B cell (primary cell): ENCODE measurements at regions not wholly inside any gene's neighbourhood (a gene's known extent, or its start where the extent isn't known, plus 50 kb on each side); places are given as distances from the start of the nearest gene placed in this dataset.

ENCODE experiments used
- ATAC-seq: fragments of 200-7000 bp; cut with Tn5 transposase; one replicate; pipeline ENCODE4 v1.10.0; 2021; ENCODE audit warnings: low read depth, mild to moderate bottlenecking, moderate number of reproducible peaks, moderate library complexity
- CTCF ChIA-PET: fragments of 350-600 bp; sonication (Branson Sonifier 250); formaldehyde crosslinking; loops from one replicate; lab custom pipeline; 2021; ENCODE audit warnings: antibody characterized with exemption, inconsistent platforms; lab: Charles Lee
- POLR2A ChIA-PET: fragments of 350-600 bp; sonication (Branson Sonifier 250); formaldehyde crosslinking; loops from one replicate; lab custom pipeline; 2021; ENCODE audit warnings: antibody characterized with exemption; lab: Charles Lee
- DNase-seq: peaks from one replicate; pipeline ENCODE4 v3.0.0; 2013
- H2AFZ ChIP-seq: 2 replicates; pipeline ENCODE4 v1.6.1; 2012; ENCODE audit warnings: mild to moderate bottlenecking, low read depth, low read length; ENCODE audit not compliant: insufficient read depth, poor library complexity, severe bottlenecking
- H3K27ac ChIP-seq, 2 donors: 1 replicate in 1 of 2; 2 replicates in 1 of 2; pipeline ENCODE4 v1.5.1; 2012 to 2013; ENCODE audit warnings: low read length in 2 of 2, mild to moderate bottlenecking in 2 of 2, moderate library complexity in 1 of 2
- H3K27me3 ChIP-seq, 4 experiments: fragments of 200-600 bp in 1 of 4; sonication (generic) in 1 of 4; replicated peaks in 1 of 4; 1 replicate in 2 of 4; 2 replicates in 2 of 4; pipeline versions ENCODE4 v1.6.1 to v1.7.0; 2013 to 2016; ENCODE audit warnings: low read length in 3 of 4, mild to moderate bottlenecking in 2 of 4, mixed read lengths in 1 of 4, moderate library complexity in 1 of 4; ENCODE audit not compliant: insufficient read depth in 4 of 4, control insufficient read depth in 3 of 4; ENCODE audit errors: control extremely low read depth in 1 of 4
- H3K36me3 ChIP-seq, 2 experiments: replicated peaks in 1 of 2; 1 replicate in 1 of 2; 2 replicates in 1 of 2; pipeline versions ENCODE4 v1.6.1 to v1.7.1; 2013; ENCODE audit warnings: low read length in 1 of 2; ENCODE audit not compliant: insufficient read depth in 2 of 2, control insufficient read depth in 1 of 2; ENCODE audit errors: control extremely low read depth in 1 of 2, extremely low read depth in 1 of 2
- H3K4me1 ChIP-seq, 2 donors: fragments of 200-600 bp in 1 of 2; sonication (generic) in 1 of 2; 1 replicate in 1 of 2; 2 replicates in 1 of 2; pipeline versions ENCODE4 v1.5.1 to v1.6.1; 2013 to 2017; ENCODE audit warnings: low read length in 2 of 2; ENCODE audit not compliant: control insufficient read depth in 2 of 2, insufficient read depth in 2 of 2
- H3K4me2 ChIP-seq: replicated peaks from 2 replicates; pipeline ENCODE3; 2012; ENCODE audit warnings: mild to moderate bottlenecking, low read depth, low read length; ENCODE audit not compliant: poor library complexity, severe bottlenecking
- H3K4me3 ChIP-seq, 5 experiments: fragments of 200-600 bp in 1 of 5; sonication (generic) in 1 of 5; 1 replicate in 3 of 5; 2 replicates in 2 of 5; pipeline versions ENCODE4 v1.5.1 to v1.7.0; 2011 to 2016; ENCODE audit warnings: low read length in 4 of 5, mild to moderate bottlenecking in 4 of 5, low read depth in 2 of 5, control low read depth in 1 of 5, moderate library complexity in 1 of 5; ENCODE audit not compliant: insufficient read depth in 1 of 5; ENCODE audit errors: control extremely low read depth in 1 of 5, extremely low read depth in 1 of 5
- H3K79me2 ChIP-seq: fragments of 200-600 bp; sonication (generic); one replicate; pipeline ENCODE4 v1.6.0; 2016; ENCODE audit warnings: low read length; ENCODE audit not compliant: control insufficient read depth, insufficient read depth
- H3K9ac ChIP-seq: fragments of 200-600 bp; sonication (generic); 2 replicates; pipeline ENCODE4 v1.6.1; 2017; ENCODE audit warnings: mild to moderate bottlenecking, low read length, moderate library complexity
- H3K9me3 ChIP-seq, 3 donors: one replicate each; pipeline versions ENCODE4 v1.6.1 to v1.7.1; 2013; ENCODE audit warnings: low read length in 2 of 3; ENCODE audit not compliant: control insufficient read depth in 2 of 3, insufficient read depth in 1 of 3; ENCODE audit errors: control extremely low read depth in 1 of 3
- H4K20me1 ChIP-seq: 2 replicates; pipeline ENCODE4 v1.6.0; 2012; ENCODE audit warnings: mild to moderate bottlenecking, low read length; ENCODE audit not compliant: insufficient read depth, control insufficient read depth, poor library complexity, severe bottlenecking
- H3K27ac Mint-ChIP-seq: one replicate; pipeline ENCODE4 v1.8.0; 2021; ENCODE audit warnings: mixed read lengths
- H3K27me3 Mint-ChIP-seq: one replicate; pipeline ENCODE4 v1.8.0; 2021; ENCODE audit warnings: mixed read lengths
- H3K4me1 Mint-ChIP-seq: one replicate; pipeline ENCODE4 v1.8.0; 2021; ENCODE audit warnings: mixed read lengths
- H3K4me3 Mint-ChIP-seq: one replicate; pipeline ENCODE4 v1.8.0; 2021; ENCODE audit warnings: mixed read lengths
- H3K9me3 Mint-ChIP-seq: one replicate; pipeline ENCODE4 v1.8.0; 2022; ENCODE audit warnings: mixed read lengths; ENCODE audit not compliant: insufficient read depth
- CTCF ChIP-seq: fragments of 200-600 bp; IDR thresholded peaks from one replicate; pipeline ENCODE4 v1.8.0; 2022; ENCODE audit warnings: antibody characterized with exemption, mild to moderate bottlenecking
- EZH2 ChIP-seq: IDR thresholded peaks from 2 replicates; pipeline ENCODE4 v1.6.1; 2012; ENCODE audit warnings: borderline replicate concordance, low read depth, mild to moderate bottlenecking, moderate library complexity, low read length; ENCODE audit not compliant: insufficient read depth, poor library complexity, severe bottlenecking
- WGBS: methylation state at CpG from one replicate; pipeline ENCODE4 v1.1.5; 2013; ENCODE audit warnings: missing lambda C conversion rate; ENCODE audit not compliant: insufficient coverage; 5-methylcytosine and 5-hydroxymethylcytosine counted together
- intact Hi-C: fragments of 100-400 bp; cut with micrococcal nuclease; formaldehyde crosslinking; loops from one replicate; pipeline ENCODE4 v1.10.0; 2022

- intact Hi-C loops = no loop called here
- TF ChIP-seq CTCF (no peak), EZH2 (no peak)
- Mint-ChIP-seq H3K27me3 (no peaks in the 10 kb centered on the region), H3K27ac (no peak overlapping the region), H3K4me1 (no peaks in the 10 kb centered on the region), H3K9me3 (peaks cover 18% of the 10 kb centered on the region), H3K4me3 (no peak overlapping the region)
- CTCF ChIA-PET = interaction anchor here (0.6 kb wide), 1 partner anchor 479 kb away, joined by 3 read pairs; no protein-coding TSS in a partner anchor
- Histone ChIP-seq H3K4me3 (no peak overlapping the region), H2AFZ (no peak overlapping the region), H3K4me2 (no peak overlapping the region), H3K27me3 (no peaks in the 10 kb centered on the region), H3K27ac (no peak overlapping the region), H4K20me1 (no peaks in the 10 kb centered on the region), H3K9me3 (peaks cover 0 to 13% (median 0%) of the 10 kb centered on the region in 3 donors), H3K9ac (no peak overlapping the region), H3K4me1 (no peaks in the 10 kb centered on the region), H3K36me3 (no peaks in the 10 kb centered on the region), H3K79me2 (no peaks in the 10 kb centered on the region)
- DNase-seq (no peak), ATAC-seq (no peak)
- 0% methylated on average over 1 of the region's 1 CpG for WGBS
- POLR2A ChIA-PET = no interaction called here
These were observed 439.4 kb downstream of the KCNJ18 start for GRCh38 chr17:22131740-22132139.

- H3K27me3 Mint-ChIP-seq = no peaks in the 10 kb centered on the region
- no peak for DNase-seq
- CTCF ChIA-PET = no interaction called here
- Histone ChIP-seq H3K4me2 (no peak overlapping the region), H2AFZ (no peak overlapping the region), H3K9me3 (peaks cover 0 to 5% (median 4%) of the 10 kb centered on the region in 3 donors), H3K4me3 (no peak overlapping the region), H3K4me1 (no peaks in the 10 kb centered on the region), H3K36me3 (no peaks in the 10 kb centered on the region), H3K27me3 (no peaks in the 10 kb centered on the region), H3K27ac (no peak overlapping the region), H4K20me1 (no peaks in the 10 kb centered on the region), H3K79me2 (no peaks in the 10 kb centered on the region), H3K9ac (no peak overlapping the region)
- H3K4me3 Mint-ChIP-seq = no peak overlapping the region
- H3K27ac Mint-ChIP-seq = no peak overlapping the region
- H3K9me3 Mint-ChIP-seq = peaks cover 11% of the 10 kb centered on the region
- no peak for TF ChIP-seq CTCF
- no peak for TF ChIP-seq EZH2
- 61% methylated on average over 2 of the region's 2 CpGs for WGBS
- no peaks in the 10 kb centered on the region for H3K4me1 Mint-ChIP-seq
- no peak for ATAC-seq
- intact Hi-C loops = no loop called here
- POLR2A ChIA-PET = no interaction called here
These were observed 446.6 kb downstream of the KCNJ18 start for GRCh38 chr17:22138861-22139469.
